OCI-M1 (cell line): ENCODE measurements at regions not wholly inside any gene's neighbourhood (a gene's known extent, or its start where the extent isn't known, plus 50 kb on each side); places are given as distances from the start of the nearest gene placed in this dataset.

Experiments
- DNase-seq: peaks from one replicate; lab custom pipeline; 2025; lab: John Stamatoyannopoulos, UW

- peak; percentile 38 for DNase-seq
Measured at GRCh38 chr1:94707321-94708298, 112.5 kb upstream of the SLC44A3 start.

- DNase-seq, result no peak
Measured at GRCh38 chr1:94702442-94702815, 117.7 kb upstream of the SLC44A3 start.

DNA sequence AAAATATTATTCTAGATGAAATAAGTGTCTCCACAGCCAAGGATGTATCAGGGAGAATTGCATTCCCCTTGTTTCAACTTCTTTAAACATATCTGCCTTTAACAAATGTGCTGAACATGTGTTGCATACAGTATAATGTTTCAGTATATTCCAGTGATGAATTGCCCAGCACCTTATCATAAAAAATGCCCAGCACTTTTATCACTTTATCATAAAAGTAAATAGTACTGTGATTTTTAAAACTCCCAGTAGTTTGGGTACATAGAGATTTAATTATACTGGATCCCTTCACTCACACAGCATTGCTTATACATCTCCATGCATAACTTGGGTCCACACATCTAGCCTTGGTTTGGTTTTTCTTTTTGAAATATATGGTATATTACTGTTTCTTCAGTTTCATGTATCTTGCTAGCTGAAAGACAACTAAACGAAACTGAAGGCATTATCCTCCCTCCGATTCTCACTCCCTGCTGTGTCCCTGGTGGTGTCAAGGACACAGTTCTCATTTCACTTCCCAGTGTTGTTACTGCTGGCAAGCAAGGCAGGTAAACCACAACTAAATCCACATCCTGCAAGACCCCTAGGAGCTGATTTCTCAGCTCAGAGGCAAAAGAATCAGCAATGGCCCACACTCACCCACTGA is 118.2 kb upstream of the SLC44A3 start:
- no peak for DNase-seq

GRCh38 chr1:94698759-94699502 is 121.2 kb upstream of the SLC44A3 start:
- no peak for DNase-seq

GRCh38 chr1:94698356-94698755 is 121.8 kb upstream of the SLC44A3 start:
- DNase-seq, result no peak

DNA sequence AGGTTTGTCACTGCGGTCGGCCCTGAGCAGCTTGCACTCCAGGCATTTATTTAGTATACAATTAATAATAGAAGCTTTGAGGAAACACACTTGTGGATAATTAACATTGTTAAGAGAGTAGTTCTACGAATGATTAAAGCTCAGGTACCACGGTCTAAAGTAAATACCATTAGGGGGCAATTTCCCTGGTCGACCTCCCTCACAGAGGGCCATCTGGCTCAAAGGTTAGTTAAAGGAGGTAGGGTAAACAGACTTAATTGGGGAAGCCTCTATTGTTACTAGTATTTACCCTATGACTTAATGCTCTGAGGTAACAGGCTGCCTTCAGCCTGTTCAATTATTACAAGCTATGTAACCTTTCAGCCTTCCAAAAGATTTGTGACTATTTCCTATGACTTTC is 122.3 kb upstream of the SLC44A3 start:
- no peak for DNase-seq

DNA sequence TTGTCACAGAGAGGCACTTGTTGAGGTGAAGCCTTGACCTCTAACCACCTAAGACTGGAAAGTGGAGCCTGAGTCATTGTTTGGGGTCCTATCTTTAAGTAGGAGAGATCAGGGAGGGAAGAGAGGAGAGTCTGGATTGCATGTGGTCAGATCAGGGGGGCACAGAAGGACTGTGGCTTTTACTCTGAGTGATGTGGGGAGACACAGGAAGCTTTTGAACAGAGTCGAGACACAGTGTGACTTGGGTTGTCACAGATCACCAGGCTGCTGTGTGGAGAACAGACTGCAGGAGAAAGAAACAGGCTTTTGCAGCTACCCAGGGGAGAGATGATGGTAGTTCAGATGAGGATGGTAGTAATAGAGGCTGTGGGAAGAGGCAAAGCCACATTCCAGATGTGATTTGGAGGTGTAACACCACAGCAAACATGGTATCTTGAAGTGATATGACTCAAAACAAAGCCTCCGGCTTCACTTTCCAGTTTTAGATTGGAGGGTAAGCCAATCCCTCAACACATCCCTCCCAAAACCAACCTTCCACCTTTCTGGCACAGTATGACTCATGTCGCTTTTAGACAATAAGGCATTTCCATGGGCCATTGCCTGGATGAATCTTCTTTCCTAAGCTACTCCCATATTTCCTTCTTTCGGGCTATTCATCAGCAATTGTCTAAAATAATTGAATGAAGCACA is 125.8 kb upstream of the SLC44A3 start:
- DNase-seq, result no peak

DNA sequence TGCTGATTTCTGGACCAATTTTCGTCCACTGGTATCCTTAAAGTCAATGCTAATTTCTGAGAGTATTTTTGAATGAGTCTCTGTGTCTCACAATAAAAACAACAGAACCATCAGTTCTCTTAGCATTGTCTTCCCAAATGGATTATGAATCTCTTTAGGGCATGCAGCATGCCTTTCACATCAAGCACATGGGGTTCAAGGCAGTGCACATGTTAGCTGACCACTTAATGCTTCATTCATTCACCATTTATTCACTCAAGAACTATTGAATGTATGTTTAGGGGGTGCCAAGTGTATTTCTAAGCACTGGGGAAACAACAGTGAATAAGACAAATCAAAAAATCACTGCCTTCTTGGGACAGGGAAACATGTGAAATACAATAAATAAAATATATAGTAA is 126.7 kb upstream of the SLC44A3 start:
- no peak for DNase-seq

DNA sequence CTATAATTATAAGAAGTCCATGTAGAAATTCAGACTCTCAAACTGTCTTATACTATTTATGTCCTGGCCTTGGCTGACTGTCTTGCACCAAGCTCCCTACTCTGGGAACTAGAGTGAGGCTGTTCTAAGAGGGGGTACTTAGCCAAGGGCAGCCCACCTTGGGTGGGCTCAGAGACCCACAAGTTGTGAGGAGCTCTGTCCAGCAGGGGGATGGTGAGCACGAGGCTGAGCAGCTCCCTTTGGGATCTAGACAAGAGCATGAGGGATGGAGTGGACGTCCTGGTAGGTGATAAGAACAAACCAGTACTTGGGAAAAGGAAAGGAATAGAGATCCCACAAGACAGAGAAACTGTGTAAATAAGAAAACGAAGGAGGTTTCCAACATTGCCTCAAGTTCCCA is 127.1 kb upstream of the SLC44A3 start:
- DNase-seq, result no peak

GRCh38 chr1:94688646-94689045 is 131.5 kb upstream of the SLC44A3 start:
- DNase-seq, result no peak

GRCh38 chr1:94686882-94687281 is 133.3 kb upstream of the SLC44A3 start:
- no peak for DNase-seq

DNA sequence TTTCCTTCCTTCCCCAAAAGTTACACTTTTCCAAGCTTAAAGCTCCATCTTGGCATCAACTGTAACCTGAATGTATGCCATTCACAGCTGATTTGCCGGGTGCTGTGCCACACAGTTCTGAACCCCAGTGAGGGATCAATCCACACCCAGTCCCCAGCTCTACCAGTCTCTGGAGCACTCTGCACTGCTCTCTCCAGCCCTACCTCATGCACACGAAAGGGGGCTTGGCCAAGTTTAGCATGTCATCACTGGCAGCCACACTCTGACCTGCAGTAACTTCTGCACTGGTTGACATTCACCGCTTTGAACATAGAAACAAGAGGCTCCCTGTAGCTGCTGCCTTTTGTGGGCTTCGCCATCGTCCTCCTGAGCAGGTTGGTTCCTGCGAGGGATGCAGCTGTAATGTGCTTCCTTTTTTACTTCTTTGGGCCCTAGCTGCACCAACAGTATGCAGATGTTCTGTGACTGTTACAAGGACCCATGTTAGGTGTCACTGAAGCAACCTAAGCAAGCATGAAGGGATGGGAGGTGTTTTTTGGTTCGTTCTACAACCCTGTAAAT is 135.4 kb upstream of the SLC44A3 start:
- no peak for DNase-seq

DNA sequence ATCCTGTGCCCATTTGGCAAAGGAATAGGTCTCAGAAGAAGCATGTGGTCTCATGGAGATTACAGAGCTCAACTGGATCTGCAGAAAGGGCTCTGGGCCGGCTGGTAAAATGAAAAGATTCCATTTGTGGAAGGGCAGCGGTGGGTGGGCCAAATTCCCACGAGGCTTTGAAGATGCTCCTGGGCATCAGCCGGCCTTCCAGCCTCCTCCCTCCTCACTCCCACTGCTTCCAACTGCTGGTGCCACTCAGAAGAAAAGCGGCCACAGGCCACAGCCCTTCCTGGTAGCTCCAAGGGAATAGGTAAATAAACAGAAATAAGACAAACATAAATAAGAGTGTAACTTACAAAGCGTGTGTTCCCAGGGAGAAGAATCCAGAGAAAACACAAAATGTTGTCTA is 136.3 kb upstream of the SLC44A3 start:
- no peak for DNase-seq

DNA sequence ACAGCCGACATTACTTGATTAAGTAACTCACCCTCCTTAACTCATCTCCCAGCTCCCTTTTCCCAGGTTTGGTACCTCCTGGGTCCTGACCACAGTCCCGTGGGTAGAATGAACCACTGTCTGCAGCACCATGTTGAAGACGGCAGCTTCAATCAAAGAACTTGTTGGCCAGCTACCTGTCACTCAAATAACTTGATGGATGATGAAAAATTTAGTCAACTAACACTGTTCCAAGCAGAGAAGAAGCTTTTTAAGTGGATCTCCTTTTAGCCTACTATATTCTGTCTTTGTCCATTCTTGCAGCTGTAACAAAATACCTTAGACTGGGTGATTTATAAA is 138.4 kb upstream of the F3 start:
- no peak for DNase-seq

GRCh38 chr1:94679332-94680038 is 137.9 kb upstream of the F3 start:
- DNase-seq, result no peak

GRCh38 chr1:94678202-94678848 is 136.8 kb upstream of the F3 start:
- DNase-seq, result no peak

DNA sequence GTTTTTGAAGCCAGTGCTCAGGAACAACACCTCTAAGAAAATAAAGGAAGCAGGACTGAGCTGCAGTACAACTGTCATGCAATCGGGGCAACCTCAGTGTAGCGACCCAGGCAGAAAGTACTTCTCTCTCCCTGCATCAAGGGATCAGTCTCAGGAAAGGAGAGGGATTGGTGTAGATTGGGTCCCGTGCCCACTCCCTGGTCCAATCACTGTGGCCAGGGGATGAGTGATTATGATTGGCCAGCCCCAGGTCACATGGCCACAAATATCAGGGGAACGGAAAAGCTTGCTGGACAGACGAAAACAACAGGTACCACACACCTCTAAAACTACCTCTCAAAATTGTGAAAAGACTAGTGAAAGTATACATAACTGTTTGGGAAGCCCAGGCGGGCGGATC is 136.2 kb upstream of the F3 start:
- DNase-seq, result peak; percentile 6

DNA sequence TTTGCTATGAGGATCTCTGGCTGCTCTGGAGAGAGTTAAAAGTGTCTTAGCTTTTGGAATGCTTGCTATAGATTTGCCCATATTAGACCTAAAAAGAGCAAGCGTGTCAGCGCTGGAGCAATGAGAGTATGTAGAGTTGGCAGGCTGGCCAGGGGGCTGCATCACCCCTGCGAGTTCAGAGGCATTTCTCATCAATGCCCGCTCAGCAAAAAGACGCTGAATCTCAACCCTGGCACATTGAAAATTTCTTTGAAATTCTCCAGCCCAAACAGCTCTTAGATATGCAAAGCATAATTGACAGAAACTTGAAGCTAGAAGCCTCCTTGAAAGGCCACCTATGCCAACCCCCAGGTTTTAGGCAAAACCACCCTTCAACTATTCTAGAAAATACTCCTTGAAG is 135.5 kb upstream of the F3 start:
- DNase-seq, result no peak

DNA sequence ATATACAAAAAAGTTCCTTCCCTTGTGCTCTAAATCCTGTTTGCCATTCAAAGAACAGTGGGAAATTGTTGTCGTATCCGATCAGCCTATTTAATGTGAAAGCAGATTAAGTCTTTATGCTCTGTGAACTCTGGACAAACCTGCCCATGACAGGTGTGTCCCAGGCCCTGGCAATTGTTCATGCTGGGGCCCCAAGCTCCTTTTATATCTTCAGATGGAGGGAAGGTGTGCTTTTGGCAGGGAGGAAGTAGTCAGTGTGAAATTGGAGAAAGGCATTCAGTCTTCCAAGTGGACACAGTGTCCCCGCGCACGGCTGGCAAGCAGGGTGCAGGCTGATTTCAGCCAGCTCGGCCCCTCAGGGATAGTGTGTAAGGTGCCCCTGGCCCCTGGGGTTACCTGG is 135.1 kb upstream of the F3 start:
- DNase-seq, result no peak

DNA sequence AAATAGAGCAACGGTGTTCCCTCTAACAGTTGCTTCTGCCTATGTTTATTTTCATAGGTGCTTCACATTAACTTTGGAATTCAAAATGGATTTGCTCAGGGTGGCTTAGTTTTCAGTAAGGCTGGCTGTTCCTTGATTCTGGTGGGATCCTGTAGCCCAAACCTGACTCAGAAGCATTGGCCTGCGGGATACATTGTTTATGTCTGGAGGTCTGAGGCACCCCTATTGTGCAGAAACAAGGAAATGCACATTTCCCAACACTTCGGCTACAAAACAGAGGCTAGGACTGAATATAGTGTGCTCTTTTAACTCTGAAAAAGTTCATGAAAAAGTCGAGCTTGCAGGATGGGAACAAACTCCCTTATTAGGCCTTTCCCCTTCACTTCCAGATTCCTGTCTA is 133.8 kb upstream of the F3 start:
- no peak for DNase-seq

DNA sequence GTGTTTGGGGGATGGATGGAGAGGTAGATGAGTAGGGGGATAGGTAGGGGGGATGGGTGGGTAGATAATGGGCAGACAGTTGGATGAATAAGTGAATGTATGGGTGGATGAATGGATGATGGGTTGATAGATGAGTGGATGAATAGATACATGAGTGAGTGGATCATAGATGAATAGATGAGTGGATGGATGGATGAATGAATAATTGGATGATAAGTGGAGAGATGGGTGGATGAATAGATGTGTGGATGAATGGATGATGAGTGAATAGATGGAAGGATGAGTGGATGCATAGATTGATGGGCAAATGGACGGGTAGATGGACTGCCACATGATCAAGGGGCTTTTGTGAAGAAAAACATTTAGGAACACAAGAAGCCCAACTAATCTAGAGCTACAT is 133.3 kb upstream of the F3 start:
- no peak for DNase-seq
